Body of pancreas (tissue), 4 donors: ENCODE measurements at regions not wholly inside any gene's neighbourhood (a gene's known extent, or its start where the extent isn't known, plus 50 kb on each side); places are given as distances from the start of the nearest gene placed in this dataset.

Source experiments
- POLR2A ChIP-seq, 3 donors: fragments of 450-650 bp; IDR thresholded peaks; one replicate each; pipeline ENCODE4 v1.6.1; 2016; ENCODE audit warnings: antibody characterized with exemption in 3 of 3, mild to moderate bottlenecking in 2 of 3
- TF ChIP-seq, protein P1 (sequence below), 7 experiments: fragments of 450-650 bp in 4 of 7; fragments of 200-600 bp in 3 of 7; sonication (generic) in 3 of 7; IDR thresholded peaks; one replicate each; pipeline ENCODE4 v1.5.1; 2016 to 2019; ENCODE audit warnings: antibody characterized with exemption in 7 of 7

DNA sequence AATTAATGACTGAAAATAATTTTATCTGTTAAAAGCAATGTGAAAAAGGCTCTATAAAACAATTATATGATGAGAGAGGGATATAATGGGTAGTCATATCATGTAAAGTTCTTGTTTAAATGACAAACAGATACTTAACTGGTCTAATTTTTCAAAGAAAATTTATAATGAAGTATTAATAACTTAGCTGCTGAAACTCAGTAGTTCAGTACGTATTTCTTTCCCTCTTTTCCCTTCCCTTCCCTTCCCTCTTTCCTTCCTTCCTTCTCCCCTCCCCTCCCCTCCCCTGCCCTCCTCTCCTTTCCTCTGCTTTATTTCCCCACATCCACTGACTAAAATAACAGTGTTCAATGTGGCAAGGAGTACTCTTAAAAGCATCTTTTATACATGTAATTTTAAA lies 123.1 kb upstream of the PTGFR start:
- TF ChIP-seq, protein P1, sequence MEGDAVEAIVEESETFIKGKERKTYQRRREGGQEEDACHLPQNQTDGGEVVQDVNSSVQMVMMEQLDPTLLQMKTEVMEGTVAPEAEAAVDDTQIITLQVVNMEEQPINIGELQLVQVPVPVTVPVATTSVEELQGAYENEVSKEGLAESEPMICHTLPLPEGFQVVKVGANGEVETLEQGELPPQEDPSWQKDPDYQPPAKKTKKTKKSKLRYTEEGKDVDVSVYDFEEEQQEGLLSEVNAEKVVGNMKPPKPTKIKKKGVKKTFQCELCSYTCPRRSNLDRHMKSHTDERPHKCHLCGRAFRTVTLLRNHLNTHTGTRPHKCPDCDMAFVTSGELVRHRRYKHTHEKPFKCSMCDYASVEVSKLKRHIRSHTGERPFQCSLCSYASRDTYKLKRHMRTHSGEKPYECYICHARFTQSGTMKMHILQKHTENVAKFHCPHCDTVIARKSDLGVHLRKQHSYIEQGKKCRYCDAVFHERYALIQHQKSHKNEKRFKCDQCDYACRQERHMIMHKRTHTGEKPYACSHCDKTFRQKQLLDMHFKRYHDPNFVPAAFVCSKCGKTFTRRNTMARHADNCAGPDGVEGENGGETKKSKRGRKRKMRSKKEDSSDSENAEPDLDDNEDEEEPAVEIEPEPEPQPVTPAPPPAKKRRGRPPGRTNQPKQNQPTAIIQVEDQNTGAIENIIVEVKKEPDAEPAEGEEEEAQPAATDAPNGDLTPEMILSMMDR (IDR thresholded peaks at IDR 0.05): no peak
- no peak for TF ChIP-seq POLR2A (IDR thresholded peaks at IDR 0.05)
